ENCODE measurements at regions not wholly inside any gene's neighbourhood (a gene's known extent, or its start where the extent isn't known, plus 50 kb on each side); places are given as distances from the start of the nearest gene placed in this dataset.

GRCh38 chr6:74937936-74938335 lies 267.9 kb downstream of the COL12A1 start:
- no peak for TF ChIP-seq OSR1 (CRISPR knock-in tag; IDR thresholded peaks at IDR 0.05)
- TF ChIP-seq GLIS3 (CRISPR knock-in tag; IDR thresholded peaks at IDR 0.05), result no peak
- TF ChIP-seq, protein P1, sequence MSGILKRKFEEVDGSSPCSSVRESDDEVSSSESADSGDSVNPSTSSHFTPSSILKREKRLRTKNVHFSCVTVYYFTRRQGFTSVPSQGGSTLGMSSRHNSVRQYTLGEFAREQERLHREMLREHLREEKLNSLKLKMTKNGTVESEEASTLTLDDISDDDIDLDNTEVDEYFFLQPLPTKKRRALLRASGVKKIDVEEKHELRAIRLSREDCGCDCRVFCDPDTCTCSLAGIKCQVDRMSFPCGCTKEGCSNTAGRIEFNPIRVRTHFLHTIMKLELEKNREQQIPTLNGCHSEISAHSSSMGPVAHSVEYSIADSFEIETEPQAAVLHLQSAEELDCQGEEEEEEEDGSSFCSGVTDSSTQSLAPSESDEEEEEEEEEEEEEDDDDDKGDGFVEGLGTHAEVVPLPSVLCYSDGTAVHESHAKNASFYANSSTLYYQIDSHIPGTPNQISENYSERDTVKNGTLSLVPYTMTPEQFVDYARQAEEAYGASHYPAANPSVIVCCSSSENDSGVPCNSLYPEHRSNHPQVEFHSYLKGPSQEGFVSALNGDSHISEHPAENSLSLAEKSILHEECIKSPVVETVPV (CRISPR knock-in tag; IDR thresholded peaks at IDR 0.05), result no peak
- no peak for TF ChIP-seq ZC3H10 (CRISPR knock-in tag; IDR thresholded peaks at IDR 0.05)
- TF ChIP-seq SNAI2 (CRISPR knock-in tag; IDR thresholded peaks at IDR 0.05), result no peak
- TF ChIP-seq, protein P2, sequence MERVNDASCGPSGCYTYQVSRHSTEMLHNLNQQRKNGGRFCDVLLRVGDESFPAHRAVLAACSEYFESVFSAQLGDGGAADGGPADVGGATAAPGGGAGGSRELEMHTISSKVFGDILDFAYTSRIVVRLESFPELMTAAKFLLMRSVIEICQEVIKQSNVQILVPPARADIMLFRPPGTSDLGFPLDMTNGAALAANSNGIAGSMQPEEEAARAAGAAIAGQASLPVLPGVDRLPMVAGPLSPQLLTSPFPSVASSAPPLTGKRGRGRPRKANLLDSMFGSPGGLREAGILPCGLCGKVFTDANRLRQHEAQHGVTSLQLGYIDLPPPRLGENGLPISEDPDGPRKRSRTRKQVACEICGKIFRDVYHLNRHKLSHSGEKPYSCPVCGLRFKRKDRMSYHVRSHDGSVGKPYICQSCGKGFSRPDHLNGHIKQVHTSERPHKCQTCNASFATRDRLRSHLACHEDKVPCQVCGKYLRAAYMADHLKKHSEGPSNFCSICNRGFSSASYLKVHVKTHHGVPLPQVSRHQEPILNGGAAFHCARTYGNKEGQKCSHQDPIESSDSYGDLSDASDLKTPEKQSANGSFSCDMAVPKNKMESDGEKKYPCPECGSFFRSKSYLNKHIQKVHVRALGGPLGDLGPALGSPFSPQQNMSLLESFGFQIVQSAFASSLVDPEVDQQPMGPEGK (CRISPR knock-in tag; IDR thresholded peaks at IDR 0.05; ENCODE audit: borderline replicate concordance), result no peak
- no peak for TF ChIP-seq ZNF70 (CRISPR knock-in tag; IDR thresholded peaks at IDR 0.05)
- TF ChIP-seq POU6F1 (CRISPR knock-in tag; IDR thresholded peaks at IDR 0.05; ENCODE audit: borderline replicate concordance, low read depth), result no peak

DNA sequence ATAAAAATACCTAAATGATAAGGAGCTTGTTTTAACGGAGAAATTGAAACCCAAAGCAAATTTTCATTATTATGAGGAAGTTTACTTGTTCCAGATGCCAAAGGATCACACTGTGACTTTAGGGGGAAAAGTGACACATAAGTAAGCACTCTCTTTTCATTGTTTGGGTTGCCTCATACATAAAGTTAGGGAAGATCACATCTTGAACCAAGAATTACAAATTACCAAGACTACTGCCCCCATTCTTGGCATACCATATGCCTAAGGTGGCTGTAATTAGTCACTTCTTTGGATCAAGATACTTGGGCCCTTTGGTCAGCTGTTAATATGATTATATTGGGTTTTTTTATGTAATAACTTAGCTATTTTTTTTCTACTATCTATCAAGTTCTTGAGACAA lies 269.0 kb downstream of the COL12A1 start:
- TF ChIP-seq CSDC2 (CRISPR knock-in tag; IDR thresholded peaks at IDR 0.05), result no peak
- TF ChIP-seq ZNF70 (CRISPR knock-in tag; IDR thresholded peaks at IDR 0.05), result no peak
- no peak for TF ChIP-seq TCF4 (CRISPR knock-in tag; IDR thresholded peaks at IDR 0.05; ENCODE audit: borderline replicate concordance)
- no peak for TF ChIP-seq ISL1 (CRISPR knock-in tag; IDR thresholded peaks at IDR 0.05)
- TF ChIP-seq, protein P1 (CRISPR knock-in tag; IDR thresholded peaks at IDR 0.05), result no peak
- TF ChIP-seq ESRRG (CRISPR knock-in tag; IDR thresholded peaks at IDR 0.05), result no peak
- TF ChIP-seq ZFP3 (CRISPR knock-in tag; IDR thresholded peaks at IDR 0.05), result no peak
- TF ChIP-seq ARNTL (CRISPR knock-in tag; IDR thresholded peaks at IDR 0.05; ENCODE audit: borderline replicate concordance, low read depth), result no peak
- TF ChIP-seq, protein P3, sequence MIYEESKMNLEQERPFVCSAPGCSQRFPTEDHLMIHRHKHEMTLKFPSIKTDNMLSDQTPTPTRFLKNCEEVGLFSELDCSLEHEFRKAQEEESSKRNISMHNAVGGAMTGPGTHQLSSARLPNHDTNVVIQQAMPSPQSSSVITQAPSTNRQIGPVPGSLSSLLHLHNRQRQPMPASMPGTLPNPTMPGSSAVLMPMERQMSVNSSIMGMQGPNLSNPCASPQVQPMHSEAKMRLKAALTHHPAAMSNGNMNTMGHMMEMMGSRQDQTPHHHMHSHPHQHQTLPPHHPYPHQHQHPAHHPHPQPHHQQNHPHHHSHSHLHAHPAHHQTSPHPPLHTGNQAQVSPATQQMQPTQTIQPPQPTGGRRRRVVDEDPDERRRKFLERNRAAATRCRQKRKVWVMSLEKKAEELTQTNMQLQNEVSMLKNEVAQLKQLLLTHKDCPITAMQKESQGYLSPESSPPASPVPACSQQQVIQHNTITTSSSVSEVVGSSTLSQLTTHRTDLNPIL (CRISPR knock-in tag; IDR thresholded peaks at IDR 0.05; ENCODE audit: low read depth), result no peak
- ATAC-seq, result no peak

More at GRCh38 chr6:74937936-74938335, 267.9 kb downstream of the COL12A1 start:
- no peak for ATAC-seq

GRCh38 chr6:74932232-74932888 lies 273.5 kb downstream of the COL12A1 start:
- no peak for ATAC-seq
- TF ChIP-seq ZNF70 (CRISPR knock-in tag; IDR thresholded peaks at IDR 0.05) (no peak), PPARA (CRISPR knock-in tag; IDR thresholded peaks at IDR 0.05; ENCODE audit: borderline replicate concordance) (no peak), ISL1 (CRISPR knock-in tag; IDR thresholded peaks at IDR 0.05) (no peak), ESRRG (CRISPR knock-in tag; IDR thresholded peaks at IDR 0.05) (no peak), BACH2 (CRISPR knock-in tag; IDR thresholded peaks at IDR 0.05; ENCODE audit: borderline replicate concordance) (no peak), GLIS3 (CRISPR knock-in tag; IDR thresholded peaks at IDR 0.05) (no peak), OSR1 (CRISPR knock-in tag; IDR thresholded peaks at IDR 0.05) (no peak), TOX (CRISPR knock-in tag; IDR thresholded peaks at IDR 0.05; ENCODE audit: borderline replicate concordance) (no peak), ZC3H10 (CRISPR knock-in tag; IDR thresholded peaks at IDR 0.05) (no peak), SNAI2 (CRISPR knock-in tag; IDR thresholded peaks at IDR 0.05) (no peak), TCF4 (CRISPR knock-in tag; IDR thresholded peaks at IDR 0.05; ENCODE audit: borderline replicate concordance) (no peak), ZNF8 (CRISPR knock-in tag; IDR thresholded peaks at IDR 0.05) (no peak), CSDC2 (CRISPR knock-in tag; IDR thresholded peaks at IDR 0.05) (no peak), ZFP3 (CRISPR knock-in tag; IDR thresholded peaks at IDR 0.05) (no peak), RARB (CRISPR knock-in tag; IDR thresholded peaks at IDR 0.05) (no peak)
- TF ChIP-seq, protein P4, sequence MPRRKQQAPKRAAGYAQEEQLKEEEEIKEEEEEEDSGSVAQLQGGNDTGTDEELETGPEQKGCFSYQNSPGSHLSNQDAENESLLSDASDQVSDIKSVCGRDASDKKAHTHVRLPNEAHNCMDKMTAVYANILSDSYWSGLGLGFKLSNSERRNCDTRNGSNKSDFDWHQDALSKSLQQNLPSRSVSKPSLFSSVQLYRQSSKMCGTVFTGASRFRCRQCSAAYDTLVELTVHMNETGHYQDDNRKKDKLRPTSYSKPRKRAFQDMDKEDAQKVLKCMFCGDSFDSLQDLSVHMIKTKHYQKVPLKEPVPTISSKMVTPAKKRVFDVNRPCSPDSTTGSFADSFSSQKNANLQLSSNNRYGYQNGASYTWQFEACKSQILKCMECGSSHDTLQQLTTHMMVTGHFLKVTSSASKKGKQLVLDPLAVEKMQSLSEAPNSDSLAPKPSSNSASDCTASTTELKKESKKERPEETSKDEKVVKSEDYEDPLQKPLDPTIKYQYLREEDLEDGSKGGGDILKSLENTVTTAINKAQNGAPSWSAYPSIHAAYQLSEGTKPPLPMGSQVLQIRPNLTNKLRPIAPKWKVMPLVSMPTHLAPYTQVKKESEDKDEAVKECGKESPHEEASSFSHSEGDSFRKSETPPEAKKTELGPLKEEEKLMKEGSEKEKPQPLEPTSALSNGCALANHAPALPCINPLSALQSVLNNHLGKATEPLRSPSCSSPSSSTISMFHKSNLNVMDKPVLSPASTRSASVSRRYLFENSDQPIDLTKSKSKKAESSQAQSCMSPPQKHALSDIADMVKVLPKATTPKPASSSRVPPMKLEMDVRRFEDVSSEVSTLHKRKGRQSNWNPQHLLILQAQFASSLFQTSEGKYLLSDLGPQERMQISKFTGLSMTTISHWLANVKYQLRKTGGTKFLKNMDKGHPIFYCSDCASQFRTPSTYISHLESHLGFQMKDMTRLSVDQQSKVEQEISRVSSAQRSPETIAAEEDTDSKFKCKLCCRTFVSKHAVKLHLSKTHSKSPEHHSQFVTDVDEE (CRISPR knock-in tag; IDR thresholded peaks at IDR 0.05), result no peak
- TF ChIP-seq, protein P3 (CRISPR knock-in tag; IDR thresholded peaks at IDR 0.05; ENCODE audit: low read depth), result no peak
- TF ChIP-seq, protein P2 (CRISPR knock-in tag; IDR thresholded peaks at IDR 0.05; ENCODE audit: borderline replicate concordance), result no peak

Measured in SK-N-SH treated with all-trans-retinoic acid at 6 μM for 48 hours (cell line).